ENCODE measurements at regions not wholly inside any gene's neighbourhood (a gene's known extent, or its start where the extent isn't known, plus 50 kb on each side); places are given as distances from the start of the nearest gene placed in this dataset.

DNA sequence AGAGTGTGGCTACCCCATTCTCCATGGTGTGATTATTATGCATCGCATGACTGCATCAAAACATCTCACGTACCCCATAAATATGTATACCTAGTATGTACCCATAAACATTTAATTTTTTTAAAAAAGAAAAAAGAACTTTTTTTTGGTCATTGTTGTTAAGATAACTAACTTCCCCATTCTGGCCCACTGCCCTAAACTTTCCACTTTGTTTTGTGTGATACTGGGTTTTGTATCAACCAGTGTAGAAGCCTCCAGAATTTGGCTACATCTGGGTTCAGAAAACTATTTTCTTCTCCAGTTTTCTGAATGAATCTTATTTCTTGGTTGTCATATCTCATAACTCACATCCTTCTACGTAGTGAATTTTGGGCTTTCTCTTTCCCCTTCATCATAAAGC is 62.3 kb upstream of the NABP1 start:
- Mint-ChIP-seq H3K36me3 (ENCODE audit: low read depth) (no peaks in the 10 kb centered on the region), H3K27ac (no peak overlapping the region), H3K27me3 (no peaks in the 10 kb centered on the region), H3K9me3 (no peaks in the 10 kb centered on the region), H3K4me1 (ENCODE audit: low read depth) (peaks cover 27% of the 10 kb centered on the region), H3K4me3 (no peak overlapping the region)
- intact Hi-C loops (cut with micrococcal nuclease) = loop anchor here (5.0 kb wide), 1 partner anchor 72 kb away; no protein-coding TSS in a partner anchor

DNA sequence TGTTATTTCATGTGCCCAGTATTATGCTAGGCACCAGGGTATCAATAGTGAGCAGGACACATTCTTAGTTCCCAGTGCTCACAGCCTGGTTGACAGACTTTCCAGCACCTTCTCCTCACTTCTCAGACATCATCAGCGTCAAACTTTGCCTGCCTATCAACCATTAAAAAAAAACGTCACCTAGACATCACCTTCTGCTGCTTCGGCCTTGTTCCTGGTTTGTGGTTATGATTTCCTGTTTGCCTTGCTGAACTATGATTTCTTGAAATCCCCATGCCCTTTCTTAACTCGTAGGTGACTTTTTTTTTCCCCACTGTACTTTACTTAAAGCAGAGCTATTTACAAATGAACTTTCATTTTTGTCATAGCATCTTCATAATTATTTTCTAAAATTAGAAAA is 60.4 kb upstream of the NABP1 start:
- intact Hi-C loops (cut with micrococcal nuclease) = loop anchor here (5.0 kb wide), 1 partner anchor 70 kb away; no protein-coding TSS in a partner anchor
- H3K36me3 Mint-ChIP-seq (ENCODE audit: low read depth) = no peaks in the 10 kb centered on the region
- no peak overlapping the region for H3K4me3 Mint-ChIP-seq
- H3K27ac Mint-ChIP-seq = peak overlapping the region; percentile 52
- H3K9me3 Mint-ChIP-seq = no peaks in the 10 kb centered on the region
- H3K27me3 Mint-ChIP-seq = no peaks in the 10 kb centered on the region
- H3K4me1 Mint-ChIP-seq (ENCODE audit: low read depth) = peaks cover 33% of the 10 kb centered on the region

DNA sequence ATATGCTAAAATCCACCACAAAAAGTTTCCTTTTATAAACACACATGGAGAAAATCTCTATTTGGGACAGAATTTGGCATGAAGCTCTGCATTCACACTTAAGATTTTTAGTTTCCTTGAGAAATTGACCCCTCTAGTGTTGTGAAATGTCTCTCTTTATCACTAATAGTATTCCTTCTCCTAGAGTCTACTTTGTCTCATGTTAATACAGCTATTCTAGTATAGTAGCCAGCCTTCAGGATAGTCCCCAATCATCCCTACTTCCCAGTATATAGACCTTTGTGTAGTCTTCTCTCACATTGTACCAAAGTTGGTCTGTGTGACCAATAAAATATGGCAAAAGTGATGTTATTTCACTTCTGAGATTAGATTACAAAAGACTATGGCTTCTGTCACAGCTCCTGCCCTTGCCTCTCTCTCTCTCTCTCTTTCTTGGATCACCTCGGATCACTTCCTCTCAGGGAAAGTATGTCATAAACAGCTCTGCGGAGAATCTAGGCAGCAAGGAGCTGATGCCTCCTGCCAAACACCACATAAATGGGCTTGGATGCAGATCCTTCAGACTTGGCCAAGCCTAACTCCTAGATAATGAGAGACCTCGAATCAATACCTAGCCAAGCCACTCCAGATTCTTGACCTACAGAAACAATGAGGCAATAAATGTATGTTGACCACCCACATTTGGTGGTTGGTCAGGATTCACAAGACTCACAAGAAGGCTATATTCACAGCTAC is 59.7 kb upstream of the NABP1 start:
- no peaks in the 10 kb centered on the region for H3K27me3 Mint-ChIP-seq
- peaks cover 37% of the 10 kb centered on the region for H3K4me1 Mint-ChIP-seq (ENCODE audit: low read depth)
- intact Hi-C loops (cut with micrococcal nuclease) = loop anchor here (5.0 kb wide), 1 partner anchor 69 kb away; no protein-coding TSS in a partner anchor
- H3K4me3 Mint-ChIP-seq = no peak overlapping the region
- no peaks in the 10 kb centered on the region for H3K9me3 Mint-ChIP-seq
- peak overlapping the region; percentile 52 for H3K27ac Mint-ChIP-seq
- H3K36me3 Mint-ChIP-seq (ENCODE audit: low read depth) = no peaks in the 10 kb centered on the region

DNA sequence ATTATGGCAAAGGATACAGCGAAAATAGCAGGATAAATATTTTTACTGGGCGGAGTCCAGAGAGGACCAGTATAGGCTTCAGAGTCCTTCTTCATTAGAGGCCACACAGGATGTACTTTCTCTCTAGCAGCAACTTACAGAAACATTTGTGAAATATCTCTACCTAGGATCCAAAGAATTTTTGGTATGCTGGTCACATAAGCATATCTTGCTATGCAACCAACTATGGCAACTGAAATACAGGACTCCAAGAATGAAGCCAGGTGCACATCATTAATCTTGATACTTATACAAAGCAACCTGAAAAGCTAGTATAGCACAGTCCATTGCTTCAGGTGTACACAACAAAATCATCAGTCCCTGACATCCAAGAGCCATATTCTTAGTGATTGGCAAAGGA is 59.1 kb upstream of the NABP1 start:
- no peak overlapping the region for H3K27ac Mint-ChIP-seq
- intact Hi-C loops (cut with micrococcal nuclease) = loop anchor here (5.0 kb wide), 1 partner anchor 69 kb away; no protein-coding TSS in a partner anchor
- H3K36me3 Mint-ChIP-seq (ENCODE audit: low read depth) = no peaks in the 10 kb centered on the region
- H3K9me3 Mint-ChIP-seq = no peaks in the 10 kb centered on the region
- H3K27me3 Mint-ChIP-seq = no peaks in the 10 kb centered on the region
- peaks cover 37% of the 10 kb centered on the region for H3K4me1 Mint-ChIP-seq (ENCODE audit: low read depth)
- H3K4me3 Mint-ChIP-seq = no peak overlapping the region

DNA sequence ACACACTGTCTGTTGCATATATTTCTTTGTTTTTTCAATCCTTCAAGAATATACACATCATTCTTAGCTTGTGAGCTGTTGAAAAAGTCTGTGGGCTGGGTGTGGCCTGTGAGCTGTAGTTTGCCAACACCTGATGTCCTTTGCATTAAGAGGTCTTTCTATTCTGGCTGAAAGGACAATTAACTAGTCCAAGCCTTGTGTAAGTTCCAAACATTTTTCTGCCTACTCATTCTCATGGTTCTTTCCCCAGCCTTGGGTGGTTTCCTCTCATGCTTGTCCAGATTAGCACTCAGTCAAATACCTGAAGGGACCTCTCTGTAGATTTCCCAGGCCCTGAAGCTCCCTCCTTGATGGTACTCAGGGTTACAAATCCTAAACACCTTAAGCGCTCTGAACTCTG is 57.8 kb upstream of the NABP1 start:
- no peaks in the 10 kb centered on the region for H3K36me3 Mint-ChIP-seq (ENCODE audit: low read depth)
- intact Hi-C loops (cut with micrococcal nuclease) = no loop called here
- peak overlapping the region; percentile 66 for H3K27ac Mint-ChIP-seq
- no peaks in the 10 kb centered on the region for H3K27me3 Mint-ChIP-seq
- no peak overlapping the region for H3K4me3 Mint-ChIP-seq
- no peaks in the 10 kb centered on the region for H3K9me3 Mint-ChIP-seq
- peaks cover 45% of the 10 kb centered on the region for H3K4me1 Mint-ChIP-seq (ENCODE audit: low read depth)

DNA sequence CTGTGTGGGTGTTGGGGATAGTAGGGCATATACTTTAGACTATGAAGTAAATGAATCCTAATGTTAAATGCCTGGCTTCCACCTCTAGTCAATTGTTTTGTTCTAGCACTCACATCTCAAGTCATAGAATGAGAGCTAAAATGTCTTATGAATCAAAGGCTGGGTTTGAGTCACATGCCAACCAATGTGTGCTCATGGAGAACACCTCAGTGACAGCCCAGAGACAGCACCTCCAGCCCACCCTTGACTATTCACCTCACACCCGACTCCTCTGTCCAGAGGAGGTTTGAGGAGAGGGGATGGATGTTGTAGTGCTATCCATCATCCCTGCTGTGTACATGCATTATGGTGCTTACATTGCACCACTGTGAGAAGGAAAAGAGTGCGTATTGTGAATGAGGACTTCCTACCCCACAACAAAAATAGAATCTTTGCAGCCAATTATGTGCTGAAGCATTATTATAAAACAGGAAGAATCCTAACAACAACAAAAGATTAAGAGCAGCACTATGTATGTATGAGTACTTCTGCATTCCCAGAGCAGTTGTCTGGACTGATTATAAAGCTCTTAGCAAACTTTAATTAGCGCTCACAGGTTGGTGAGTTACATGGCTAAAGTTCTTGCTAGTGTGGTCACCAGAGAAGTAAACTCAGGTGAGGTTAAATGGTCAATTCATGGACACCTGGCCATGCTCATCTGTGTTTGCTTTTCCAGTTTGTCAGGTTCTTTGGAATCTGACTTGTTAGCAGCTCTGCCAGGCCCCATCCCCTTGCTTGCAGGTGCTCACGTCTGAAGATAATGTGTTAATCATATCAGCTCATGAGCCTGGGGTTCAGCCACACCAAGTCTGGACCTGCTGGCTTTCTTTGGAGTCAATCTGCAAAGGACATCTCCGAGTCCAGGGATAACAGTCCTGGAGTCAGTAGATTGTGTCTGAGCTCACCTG is 55.3 kb upstream of the NABP1 start:
- Mint-ChIP-seq H3K36me3 (ENCODE audit: low read depth) (no peaks in the 10 kb centered on the region), H3K27me3 (no peaks in the 10 kb centered on the region), H3K27ac (peak overlapping the region; percentile 50), H3K9me3 (no peaks in the 10 kb centered on the region), H3K4me1 (ENCODE audit: low read depth) (peaks cover 50% of the 10 kb centered on the region), H3K4me3 (no peak overlapping the region)
- intact Hi-C loops (cut with micrococcal nuclease) = no loop called here

DNA sequence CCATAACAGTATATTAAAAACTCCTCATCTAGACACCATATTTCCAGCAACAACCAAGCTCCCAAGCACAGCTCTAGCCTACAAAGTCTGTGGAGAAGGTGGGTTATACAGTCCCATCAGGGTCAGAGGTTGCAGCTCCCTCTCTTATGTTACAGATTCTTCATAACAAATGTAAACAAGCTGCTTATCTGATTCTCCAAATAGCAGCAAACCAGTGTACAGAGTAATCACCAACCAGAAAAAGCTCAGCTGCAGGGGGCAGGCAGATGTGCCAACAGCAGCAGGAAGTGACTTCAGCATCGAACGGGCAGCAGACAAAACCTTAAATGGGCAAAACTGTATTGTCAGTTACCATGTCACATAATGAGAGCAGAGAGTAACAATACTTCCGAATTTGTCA is 52.9 kb upstream of the NABP1 start:
- H3K27ac Mint-ChIP-seq = peak overlapping the region; percentile 26
- no peaks in the 10 kb centered on the region for H3K36me3 Mint-ChIP-seq (ENCODE audit: low read depth)
- peaks cover 47% of the 10 kb centered on the region for H3K4me1 Mint-ChIP-seq (ENCODE audit: low read depth)
- no peaks in the 10 kb centered on the region for H3K9me3 Mint-ChIP-seq
- H3K27me3 Mint-ChIP-seq = no peaks in the 10 kb centered on the region
- intact Hi-C loops (cut with micrococcal nuclease) = no loop called here
- no peak overlapping the region for H3K4me3 Mint-ChIP-seq

DNA sequence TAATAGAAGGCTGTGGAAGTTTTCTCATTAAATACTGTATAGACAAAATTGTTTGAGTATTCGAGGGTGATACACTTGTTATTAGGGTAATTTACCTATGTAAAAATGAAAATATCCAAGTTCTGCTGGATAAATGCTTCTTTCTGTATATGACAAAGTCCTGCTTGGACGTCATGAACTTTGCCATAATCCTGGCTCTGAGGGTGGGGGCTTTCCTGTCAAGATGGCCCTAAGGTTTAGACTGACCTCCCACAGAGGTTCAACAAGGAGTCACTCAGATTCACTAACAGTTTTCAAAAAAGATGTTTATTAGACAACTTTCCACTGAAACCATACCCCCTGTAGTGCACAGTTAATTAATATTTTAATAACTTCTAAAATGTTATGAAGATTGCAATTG is 52.5 kb upstream of the NABP1 start:
- no peak overlapping the region for H3K27ac Mint-ChIP-seq
- peaks cover 43% of the 10 kb centered on the region for H3K4me1 Mint-ChIP-seq (ENCODE audit: low read depth)
- no peak overlapping the region for H3K4me3 Mint-ChIP-seq
- no peaks in the 10 kb centered on the region for H3K9me3 Mint-ChIP-seq
- peaks cover 2% of the 10 kb centered on the region for H3K27me3 Mint-ChIP-seq
- intact Hi-C loops (cut with micrococcal nuclease) = no loop called here
- H3K36me3 Mint-ChIP-seq (ENCODE audit: low read depth) = no peaks in the 10 kb centered on the region

DNA sequence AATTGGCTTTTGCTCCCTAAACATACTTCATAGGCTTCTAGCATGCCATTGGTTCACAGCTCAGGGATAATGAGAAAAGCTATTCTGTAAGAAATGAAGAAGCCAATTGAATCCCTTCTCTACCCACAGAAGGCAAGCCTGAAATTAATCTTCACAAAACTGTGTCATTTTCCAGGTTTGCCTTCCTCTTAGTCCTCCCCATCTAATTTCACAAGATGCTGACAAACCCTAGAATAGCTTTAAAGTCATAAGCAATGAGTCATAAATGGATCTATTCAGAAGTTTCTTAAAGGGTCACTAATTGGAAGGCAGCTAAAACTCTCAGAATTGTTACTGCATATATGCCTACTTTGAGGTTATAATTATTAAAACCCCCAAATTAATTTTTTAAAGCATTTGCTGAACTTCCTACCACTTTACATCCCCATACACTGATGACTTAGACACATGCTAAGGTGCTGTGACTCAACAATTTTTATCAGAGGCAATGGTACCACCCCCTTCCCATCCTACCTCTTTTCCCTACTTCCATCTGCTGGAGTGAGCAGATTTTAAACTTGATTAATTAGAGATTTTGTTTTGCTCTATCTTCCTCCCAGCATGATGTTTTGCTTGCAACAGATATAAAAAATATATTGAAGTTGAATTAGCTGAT is 51.3 kb upstream of the NABP1 start:
- Mint-ChIP-seq H3K27ac (no peak overlapping the region), H3K4me1 (ENCODE audit: low read depth) (peaks cover 38% of the 10 kb centered on the region), H3K27me3 (peaks cover 2% of the 10 kb centered on the region)

DNA sequence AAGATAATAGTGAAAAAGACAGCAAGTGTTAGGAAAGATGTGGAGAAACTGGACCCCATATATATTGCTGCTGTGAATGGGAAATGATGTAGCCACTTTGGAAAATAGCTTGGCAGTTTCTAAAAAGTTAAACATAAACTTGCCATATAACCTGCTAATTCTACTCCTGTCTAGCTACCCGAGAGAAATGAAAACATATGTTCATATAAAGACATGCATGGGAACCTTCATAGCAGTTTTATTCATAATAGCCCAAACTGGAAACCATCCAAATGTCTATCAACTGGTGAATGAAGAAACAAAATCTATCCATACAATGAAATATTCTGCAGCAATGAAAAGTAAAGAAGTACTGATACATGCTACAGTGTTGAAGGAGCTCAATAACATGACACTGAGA is 50.4 kb upstream of the NABP1 start:
- Mint-ChIP-seq H3K9me3 (no peaks in the 10 kb centered on the region), H3K36me3 (ENCODE audit: low read depth) (no peaks in the 10 kb centered on the region), H3K4me3 (no peak overlapping the region), H3K27ac (no peak overlapping the region), H3K4me1 (ENCODE audit: low read depth) (peaks cover 37% of the 10 kb centered on the region), H3K27me3 (peaks cover 2% of the 10 kb centered on the region)
- intact Hi-C loops (cut with micrococcal nuclease) = no loop called here

More for the DNA sequence above, 51.3 kb upstream of the NABP1 start:
- Mint-ChIP-seq H3K36me3 (ENCODE audit: low read depth) (no peaks in the 10 kb centered on the region), H3K4me3 (no peak overlapping the region), H3K9me3 (no peaks in the 10 kb centered on the region)
- intact Hi-C loops (cut with micrococcal nuclease) = no loop called here

Data from dendritic cell treated with granulocyte-macrophage colony-stimulating factor and Interleukin-4, amounts not matched to agents 40 ng/mL and 50 ng/mL, for 4 days (primary cell).